A673 (cell line): ENCODE measurements at regions not wholly inside any gene's neighbourhood (a gene's known extent, or its start where the extent isn't known, plus 50 kb on each side); places are given as distances from the start of the nearest gene placed in this dataset.

Experiments used
- EZH2 ChIP-seq: fragments of 200-600 bp; sonication (generic); IDR thresholded peaks from 2 replicates; pipeline ENCODE4 v1.6.1; 2017; ENCODE audit warnings: borderline replicate concordance, low read depth, mild to moderate bottlenecking, mixed read lengths, antibody characterized with exemption, low read length; ENCODE audit not compliant: poor library complexity, severe bottlenecking
- TF ChIP-seq, protein P1 (sequence below): fragments of 300-800, 200-600 bp; sonication (generic); conservative IDR thresholded peaks from 2 replicates; pipeline ENCODE4 v1.5.1; 2017; ENCODE audit warnings: low read depth, mild to moderate bottlenecking, antibody characterized with exemption, low read length, moderate library complexity, mixed read lengths

- TF ChIP-seq, protein P1, sequence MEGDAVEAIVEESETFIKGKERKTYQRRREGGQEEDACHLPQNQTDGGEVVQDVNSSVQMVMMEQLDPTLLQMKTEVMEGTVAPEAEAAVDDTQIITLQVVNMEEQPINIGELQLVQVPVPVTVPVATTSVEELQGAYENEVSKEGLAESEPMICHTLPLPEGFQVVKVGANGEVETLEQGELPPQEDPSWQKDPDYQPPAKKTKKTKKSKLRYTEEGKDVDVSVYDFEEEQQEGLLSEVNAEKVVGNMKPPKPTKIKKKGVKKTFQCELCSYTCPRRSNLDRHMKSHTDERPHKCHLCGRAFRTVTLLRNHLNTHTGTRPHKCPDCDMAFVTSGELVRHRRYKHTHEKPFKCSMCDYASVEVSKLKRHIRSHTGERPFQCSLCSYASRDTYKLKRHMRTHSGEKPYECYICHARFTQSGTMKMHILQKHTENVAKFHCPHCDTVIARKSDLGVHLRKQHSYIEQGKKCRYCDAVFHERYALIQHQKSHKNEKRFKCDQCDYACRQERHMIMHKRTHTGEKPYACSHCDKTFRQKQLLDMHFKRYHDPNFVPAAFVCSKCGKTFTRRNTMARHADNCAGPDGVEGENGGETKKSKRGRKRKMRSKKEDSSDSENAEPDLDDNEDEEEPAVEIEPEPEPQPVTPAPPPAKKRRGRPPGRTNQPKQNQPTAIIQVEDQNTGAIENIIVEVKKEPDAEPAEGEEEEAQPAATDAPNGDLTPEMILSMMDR: no peak
- no peak for TF ChIP-seq EZH2
These were observed 848.2 kb downstream of the NLGN4X start for GRCh38 chrX:5380426-5380825.
